Adrenal gland (tissue), 9 donors: ENCODE measurements at regions not wholly inside any gene's neighbourhood (a gene's known extent, or its start where the extent isn't known, plus 50 kb on each side); places are given as distances from the start of the nearest gene placed in this dataset.

ENCODE experiments used
- DNase-seq, 7 donors: peaks; one replicate each; pipeline ENCODE4 v3.0.0-alpha.2; 2019 to 2020
- H3K27ac ChIP-seq, 5 donors: fragments of 200-600 bp; sonication (generic) in 4 of 5; 1 replicate in 3 of 5; 2 replicates in 2 of 5; pipeline versions ENCODE4 v1.5.1 to v1.8.0; 2016 to 2020; ENCODE audit warnings: mild to moderate bottlenecking in 1 of 5
- H3K27me3 ChIP-seq: fragments of 200-600 bp; 2 replicates; pipeline ENCODE4 v1.8.0; 2021
- H3K36me3 ChIP-seq, 2 donors: fragments of 200-600 bp; replicated peaks in 1 of 2; 1 replicate in 1 of 2; 2 replicates in 1 of 2; pipeline versions ENCODE4 v1.5.1 to v1.8.0; 2018 to 2022
- H3K4me1 ChIP-seq, 2 donors: fragments of 200-600 bp; replicated peaks in 1 of 2; 1 replicate in 1 of 2; 2 replicates in 1 of 2; pipeline versions ENCODE4 v1.5.1 to v1.8.0; 2018 to 2021
- H3K4me3 ChIP-seq, 4 donors: fragments of 200-600 bp; sonication (generic) in 3 of 4; one replicate each; pipeline ENCODE4 v1.5.1; 2016 to 2018
- H3K9me3 ChIP-seq, 3 donors: fragments of 200-600 bp; sonication (generic) in 1 of 3; replicated peaks in 1 of 3; 1 replicate in 2 of 3; 2 replicates in 1 of 3; pipeline versions ENCODE4 v1.5.1 to v1.8.0; 2016 to 2021
- POLR2A ChIP-seq, 2 donors: fragments of 450-650 bp; IDR thresholded peaks; one replicate each; pipeline ENCODE4 v1.6.1; 2017; ENCODE audit warnings: antibody characterized with exemption in 2 of 2, mild to moderate bottlenecking in 2 of 2, moderate library complexity in 1 of 2
- WGBS, 4 donors: extraction: QIAGEN DNeasy Blood & Tissue Kit in 2 of 4; methylation state at CpG; one replicate each; pipeline versions ENCODE4 v1.1.5 to v1.1.7; 2013 to 2017; 5-methylcytosine and 5-hydroxymethylcytosine counted together
- intact Hi-C, 2 donors: fragments of 100-400 bp; cut with DNase I; formaldehyde crosslinking; loops; one replicate each; pipeline versions ENCODE4 v1.14.1 to v1.15.0; 2022 to 2023
- TF ChIP-seq, protein P1 (sequence below), 6 experiments: fragments of 450-650 bp in 4 of 6; fragments of 200-600 bp in 2 of 6; sonication (generic) in 1 of 6; IDR thresholded peaks; 1 replicate in 5 of 6; 2 replicates in 1 of 6; pipeline versions ENCODE4 v1.5.1 to v1.8.0; 2016 to 2021; ENCODE audit warnings: antibody characterized with exemption in 6 of 6, mild to moderate bottlenecking in 2 of 6, moderate library complexity in 1 of 6
- donor health status: healthy with polysubstance abuse.
- donor health status: Bipolar disorder and iron deficiency.
- donor health status: DM: yes; HTN: yes; CAD: no.
- donor health status: DM: no; HTN: no; CAD: no.
- donor health status: DM: no; HTN: no; CAD: no.

- TF ChIP-seq, protein P1, sequence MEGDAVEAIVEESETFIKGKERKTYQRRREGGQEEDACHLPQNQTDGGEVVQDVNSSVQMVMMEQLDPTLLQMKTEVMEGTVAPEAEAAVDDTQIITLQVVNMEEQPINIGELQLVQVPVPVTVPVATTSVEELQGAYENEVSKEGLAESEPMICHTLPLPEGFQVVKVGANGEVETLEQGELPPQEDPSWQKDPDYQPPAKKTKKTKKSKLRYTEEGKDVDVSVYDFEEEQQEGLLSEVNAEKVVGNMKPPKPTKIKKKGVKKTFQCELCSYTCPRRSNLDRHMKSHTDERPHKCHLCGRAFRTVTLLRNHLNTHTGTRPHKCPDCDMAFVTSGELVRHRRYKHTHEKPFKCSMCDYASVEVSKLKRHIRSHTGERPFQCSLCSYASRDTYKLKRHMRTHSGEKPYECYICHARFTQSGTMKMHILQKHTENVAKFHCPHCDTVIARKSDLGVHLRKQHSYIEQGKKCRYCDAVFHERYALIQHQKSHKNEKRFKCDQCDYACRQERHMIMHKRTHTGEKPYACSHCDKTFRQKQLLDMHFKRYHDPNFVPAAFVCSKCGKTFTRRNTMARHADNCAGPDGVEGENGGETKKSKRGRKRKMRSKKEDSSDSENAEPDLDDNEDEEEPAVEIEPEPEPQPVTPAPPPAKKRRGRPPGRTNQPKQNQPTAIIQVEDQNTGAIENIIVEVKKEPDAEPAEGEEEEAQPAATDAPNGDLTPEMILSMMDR (IDR thresholded peaks at IDR 0.05), result no peak
- no peak for TF ChIP-seq POLR2A (IDR thresholded peaks at IDR 0.05)
- Histone ChIP-seq H3K27ac (no peak overlapping the region), H3K27me3 (no peaks in the 10 kb centered on the region), H3K4me3 (no peak overlapping the region), H3K4me1 (no peaks in the 10 kb centered on the region), H3K9me3 (no peaks in the 10 kb centered on the region), H3K36me3 (no peaks in the 10 kb centered on the region)
- intact Hi-C loops, result no loop called here
- DNase-seq, result no peak
- 75 to 89% (median 82%) methylated on average over 1 of the region's 1 CpG for WGBS, 4 donors
Measured at GRCh38 chr3:74309716-74310115, 304.7 kb downstream of the CNTN3 start.

DNA sequence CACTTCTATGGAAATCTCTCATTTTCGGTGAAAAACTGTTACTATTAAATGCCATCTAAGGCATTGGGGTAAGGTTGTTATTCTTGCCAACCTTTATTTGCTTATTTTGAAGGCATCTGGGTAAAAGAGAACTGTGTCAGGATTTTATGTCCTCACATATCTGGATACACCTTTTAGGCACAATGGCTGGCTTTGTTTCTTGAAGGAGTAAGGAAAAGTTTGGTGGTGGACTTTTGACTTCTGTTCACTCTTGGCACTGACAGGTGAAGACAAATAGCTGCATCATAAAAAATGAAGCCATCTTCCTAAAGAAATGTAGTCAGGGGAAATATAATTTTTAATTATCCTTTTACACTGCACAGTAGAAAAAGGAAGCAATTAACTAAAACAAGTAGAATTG, 310.0 kb downstream of the CNTN3 start:
- Histone ChIP-seq H3K4me1 (no peaks in the 10 kb centered on the region), H3K27ac (no peak overlapping the region), H3K27me3 (no peaks in the 10 kb centered on the region), H3K36me3 (no peaks in the 10 kb centered on the region), H3K4me3 (no peak overlapping the region), H3K9me3 (no peaks in the 10 kb centered on the region)
- 78 to 92% (median 81%) methylated on average over 1 of the region's 1 CpG for WGBS, 4 donors
- DNase-seq, result no peak
- intact Hi-C loops, result no loop called here
- TF ChIP-seq POLR2A (IDR thresholded peaks at IDR 0.05), result no peak
- TF ChIP-seq, protein P1 (IDR thresholded peaks at IDR 0.05), result no peak

DNA sequence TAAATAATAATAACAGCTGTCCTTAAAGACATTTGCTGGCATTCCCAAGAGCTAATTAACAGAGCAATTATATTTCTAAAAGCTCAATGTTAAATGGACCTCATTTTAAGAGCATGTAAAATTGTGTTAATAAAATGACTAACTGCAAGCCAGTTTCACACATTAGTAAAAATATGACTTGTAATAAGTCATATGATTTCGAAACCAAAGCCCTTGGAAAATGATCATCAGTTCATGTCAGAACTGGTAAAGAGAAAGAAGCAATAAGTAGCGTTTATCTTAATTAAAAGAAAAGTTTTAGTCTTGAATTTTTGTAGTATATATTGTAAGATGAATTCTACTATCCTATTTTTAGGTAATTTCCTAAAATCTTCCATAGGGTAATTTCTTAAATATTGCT, 310.7 kb downstream of the CNTN3 start:
- Histone ChIP-seq H3K9me3 (no peaks in the 10 kb centered on the region), H3K36me3 (no peaks in the 10 kb centered on the region), H3K27ac (no peak overlapping the region), H3K4me1 (no peaks in the 10 kb centered on the region), H3K4me3 (no peak overlapping the region), H3K27me3 (no peaks in the 10 kb centered on the region)
- DNase-seq, result no peak
- intact Hi-C loops, result no loop called here
- 59 to 75% (median 69%) methylated on average over 2 of the region's 2 CpGs for whole genome bisulfite sequencing, 4 donors
- TF ChIP-seq POLR2A (IDR thresholded peaks at IDR 0.05), result no peak

- no peak for TF ChIP-seq POLR2A (IDR thresholded peaks at IDR 0.05)
- TF ChIP-seq, protein P1 (IDR thresholded peaks at IDR 0.05), result no peak
- Histone ChIP-seq H3K27me3 (no peaks in the 10 kb centered on the region), H3K4me1 (no peaks in the 10 kb centered on the region), H3K9me3 (no peaks in the 10 kb centered on the region), H3K4me3 (no peak overlapping the region), H3K27ac (no peak overlapping the region), H3K36me3 (no peaks in the 10 kb centered on the region)
- intact Hi-C loops, result no loop called here
- 44 to 55% (median 49%) methylated on average over 1 of the region's 1 CpG for WGBS, 4 donors
- no peak for DNase-seq
Measured at GRCh38 chr3:74302969-74303368, 311.5 kb downstream of the CNTN3 start.

DNA sequence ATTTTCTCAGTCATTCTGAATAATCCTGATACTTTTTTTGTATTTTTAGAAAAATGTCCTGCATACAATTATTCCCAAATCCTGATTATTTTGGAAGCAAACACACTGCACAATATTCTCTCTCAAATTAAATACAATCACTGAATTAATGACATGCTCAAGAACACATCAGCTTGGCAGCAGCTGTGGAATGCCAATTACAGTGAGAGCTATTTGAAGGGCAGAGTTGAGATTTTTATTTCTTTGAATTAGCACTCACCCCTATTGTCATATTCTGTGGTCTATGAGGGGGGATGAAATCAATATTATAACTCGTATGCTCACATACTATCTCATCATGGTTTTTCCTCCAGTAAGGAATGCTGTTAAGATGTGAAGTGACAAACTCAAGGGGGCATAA, 312.2 kb downstream of the CNTN3 start:
- no peak overlapping the region for H3K27ac ChIP-seq
- TF ChIP-seq, protein P1 (IDR thresholded peaks at IDR 0.05), result no peak
- TF ChIP-seq POLR2A (IDR thresholded peaks at IDR 0.05), result no peak
- no peaks in the 10 kb centered on the region for H3K9me3 ChIP-seq
- H3K4me3 ChIP-seq, result no peak overlapping the region
- no peaks in the 10 kb centered on the region for H3K36me3 ChIP-seq
- WGBS, 4 donors, result 38 to 61% (median 52%) methylated on average over 1 of the region's 1 CpG
- DNase-seq, result no peak
- no peaks in the 10 kb centered on the region for H3K27me3 ChIP-seq
- intact Hi-C loops, result no loop called here
- no peaks in the 10 kb centered on the region for H3K4me1 ChIP-seq
